ENCODE measurements at regions not wholly inside any gene's neighbourhood (a gene's known extent, or its start where the extent isn't known, plus 50 kb on each side); places are given as distances from the start of the nearest gene placed in this dataset.

DNA sequence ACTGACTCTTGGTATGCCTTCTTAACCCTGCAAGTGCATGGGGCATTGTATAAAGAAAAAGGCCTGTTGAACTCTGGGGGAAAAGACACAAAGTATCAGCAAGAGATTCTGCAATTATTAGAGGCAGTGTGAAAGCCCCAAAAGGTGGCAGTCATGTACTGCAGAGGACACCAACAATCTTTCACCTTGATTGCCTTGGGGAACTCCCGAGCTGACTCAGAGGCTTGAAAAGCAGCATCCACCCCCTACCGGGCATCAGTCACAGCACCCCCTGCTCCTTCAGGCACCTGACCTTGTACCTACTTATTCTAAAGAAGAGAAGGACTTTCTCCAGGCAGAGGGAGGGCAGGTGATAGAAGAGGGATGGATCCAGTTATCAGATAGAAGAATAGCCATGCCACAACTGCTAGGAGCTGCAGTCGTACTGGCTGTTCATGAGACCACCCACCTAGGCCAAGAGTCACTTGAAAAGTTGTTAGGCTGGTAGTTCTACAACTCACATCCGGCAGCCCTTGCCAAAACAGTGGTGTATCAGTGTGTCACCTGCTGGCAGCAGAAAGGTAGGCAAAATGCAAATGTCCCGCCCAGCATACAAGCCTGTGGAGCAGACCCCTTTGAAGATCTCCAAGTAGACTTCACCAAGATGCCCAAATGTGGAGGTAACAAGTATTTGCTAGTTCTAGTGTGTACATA is 241.6 kb upstream of the CNTN6 start:
- no peak overlapping the region for H3K4me3 ChIP-seq (ENCODE audit: low read depth, low read length)
- DNase-seq (ENCODE audit: low read depth): peak; percentile 65

DNA sequence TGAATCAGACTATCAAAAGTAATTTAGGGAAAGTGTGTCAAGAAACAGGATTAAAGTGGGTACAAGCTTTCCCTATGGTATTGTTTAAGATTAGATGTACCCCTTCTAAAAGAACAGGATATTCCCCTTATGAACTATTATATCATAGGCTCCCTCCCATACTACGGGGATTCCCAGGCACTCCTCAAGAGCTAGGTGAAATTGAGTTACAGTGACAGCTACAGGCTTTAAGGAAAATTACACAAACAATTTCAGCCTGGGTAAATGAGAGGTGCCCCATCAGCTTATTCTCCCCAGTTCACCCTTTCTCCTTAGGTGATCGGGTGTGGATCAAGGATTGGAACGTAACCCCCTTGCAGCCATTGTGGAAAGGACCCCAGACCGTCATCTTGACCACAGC is 240.8 kb upstream of the CNTN6 start:
- peak; percentile 35 for DNase-seq (ENCODE audit: low read depth)
- TF ChIP-seq, protein P1, sequence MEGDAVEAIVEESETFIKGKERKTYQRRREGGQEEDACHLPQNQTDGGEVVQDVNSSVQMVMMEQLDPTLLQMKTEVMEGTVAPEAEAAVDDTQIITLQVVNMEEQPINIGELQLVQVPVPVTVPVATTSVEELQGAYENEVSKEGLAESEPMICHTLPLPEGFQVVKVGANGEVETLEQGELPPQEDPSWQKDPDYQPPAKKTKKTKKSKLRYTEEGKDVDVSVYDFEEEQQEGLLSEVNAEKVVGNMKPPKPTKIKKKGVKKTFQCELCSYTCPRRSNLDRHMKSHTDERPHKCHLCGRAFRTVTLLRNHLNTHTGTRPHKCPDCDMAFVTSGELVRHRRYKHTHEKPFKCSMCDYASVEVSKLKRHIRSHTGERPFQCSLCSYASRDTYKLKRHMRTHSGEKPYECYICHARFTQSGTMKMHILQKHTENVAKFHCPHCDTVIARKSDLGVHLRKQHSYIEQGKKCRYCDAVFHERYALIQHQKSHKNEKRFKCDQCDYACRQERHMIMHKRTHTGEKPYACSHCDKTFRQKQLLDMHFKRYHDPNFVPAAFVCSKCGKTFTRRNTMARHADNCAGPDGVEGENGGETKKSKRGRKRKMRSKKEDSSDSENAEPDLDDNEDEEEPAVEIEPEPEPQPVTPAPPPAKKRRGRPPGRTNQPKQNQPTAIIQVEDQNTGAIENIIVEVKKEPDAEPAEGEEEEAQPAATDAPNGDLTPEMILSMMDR (IDR thresholded peaks at IDR 0.05; ENCODE audit: insufficient read depth, low read depth, low read length, missing control alignments): peak; percentile 36

More for the DNA sequence above, 241.6 kb upstream of the CNTN6 start:
- TF ChIP-seq, protein P1 (IDR thresholded peaks at IDR 0.05; ENCODE audit: insufficient read depth, low read depth, low read length, missing control alignments): peak; percentile 35

DNA sequence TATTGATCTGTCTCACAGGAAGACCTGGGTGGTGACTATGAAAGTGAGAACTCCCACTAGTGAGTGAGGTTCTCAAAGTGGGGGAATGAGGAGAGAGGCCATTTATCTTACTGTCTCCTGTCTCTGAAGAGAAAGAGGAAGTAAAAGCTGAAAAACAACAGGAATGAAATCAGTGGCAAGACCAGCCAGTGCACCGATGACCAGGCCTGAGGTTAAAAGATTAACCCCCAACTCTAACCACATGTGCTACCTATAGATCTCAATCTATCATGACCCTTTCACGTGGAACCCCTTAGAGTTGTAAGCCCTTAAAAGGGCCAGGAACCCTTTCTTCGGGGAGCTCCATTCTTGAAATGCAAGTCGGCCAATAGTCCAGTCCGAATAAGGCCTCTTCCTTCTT is 239.3 kb upstream of the CNTN6 start:
- peak; percentile 18 for DNase-seq (ENCODE audit: low read depth)
- TF ChIP-seq, protein P1 (IDR thresholded peaks at IDR 0.05; ENCODE audit: insufficient read depth, low read depth, low read length, missing control alignments): no peak
- H3K4me3 ChIP-seq (ENCODE audit: low read depth, low read length): no peak overlapping the region

More for the DNA sequence above, 240.8 kb upstream of the CNTN6 start:
- no peak overlapping the region for H3K4me3 ChIP-seq (ENCODE audit: low read depth, low read length)

DNA sequence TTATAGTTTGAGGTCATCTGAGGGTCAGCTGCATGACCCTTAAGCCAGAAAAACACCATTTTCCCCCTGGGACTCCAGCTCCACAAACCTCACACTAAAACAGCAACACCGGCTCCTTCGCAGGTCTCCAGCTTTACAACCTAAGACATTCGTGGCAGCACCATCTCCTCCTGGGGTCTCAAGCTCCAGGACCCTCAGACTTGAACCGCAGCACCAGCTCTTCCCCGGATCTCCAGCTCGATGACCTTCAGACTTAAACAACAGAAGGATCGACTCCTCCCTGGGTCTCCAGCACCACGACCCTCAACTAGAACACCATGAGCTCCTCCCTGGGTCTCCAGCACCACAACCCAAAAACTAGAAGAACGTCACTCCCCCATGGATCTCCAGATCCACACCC is 233.7 kb upstream of the CNTN6 start:
- DNase-seq (ENCODE audit: low read depth): no peak
- H3K4me3 ChIP-seq (ENCODE audit: low read depth, low read length): no peak overlapping the region
- TF ChIP-seq, protein P1 (IDR thresholded peaks at IDR 0.05; ENCODE audit: insufficient read depth, low read depth, low read length, missing control alignments): no peak

DNA sequence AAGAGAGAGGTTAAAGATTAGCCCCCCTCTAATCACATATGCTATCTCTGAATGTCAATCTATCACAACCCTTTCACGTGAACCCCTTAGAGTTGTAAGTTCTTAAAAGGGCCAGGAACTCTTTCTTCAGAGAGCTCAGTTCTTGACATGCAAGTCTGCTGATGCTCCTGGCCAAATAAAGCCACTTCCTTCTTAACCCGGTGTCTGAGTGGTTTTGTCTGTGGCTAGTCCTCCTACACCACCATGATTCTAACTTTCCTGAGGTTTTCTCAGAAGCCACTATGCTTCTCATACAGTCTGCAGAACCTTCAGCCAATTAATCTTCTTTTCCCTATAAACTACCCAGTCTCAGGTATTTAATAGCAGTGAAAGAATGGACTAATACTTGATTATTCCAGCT is 231.1 kb upstream of the CNTN6 start:
- no peak overlapping the region for H3K4me3 ChIP-seq (ENCODE audit: low read depth, low read length)
- TF ChIP-seq, protein P1 (IDR thresholded peaks at IDR 0.05; ENCODE audit: insufficient read depth, low read depth, low read length, missing control alignments): no peak
- DNase-seq (ENCODE audit: low read depth): no peak

DNA sequence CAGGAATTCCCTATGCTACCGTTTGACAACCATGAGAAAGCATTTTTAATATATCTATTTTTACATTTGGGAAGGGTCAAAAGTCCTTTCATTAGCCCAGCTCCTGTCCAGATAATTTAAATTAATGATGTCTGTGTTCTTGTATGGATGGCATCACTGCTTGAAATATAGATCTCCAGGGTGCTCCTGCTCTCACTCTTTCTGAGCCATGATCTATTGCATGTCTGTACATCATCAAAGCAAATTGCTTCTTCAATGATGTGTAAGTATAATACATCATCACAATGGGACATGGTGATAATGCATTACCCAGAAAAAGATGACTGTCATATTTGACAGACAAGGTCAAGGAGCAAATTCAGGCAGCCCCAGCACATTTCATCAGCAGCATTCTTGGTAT is 223.6 kb upstream of the CNTN6 start:
- DNase-seq (ENCODE audit: low read depth): no peak
- no peak overlapping the region for H3K4me3 ChIP-seq (ENCODE audit: low read depth, low read length)
- TF ChIP-seq, protein P1 (IDR thresholded peaks at IDR 0.05; ENCODE audit: insufficient read depth, low read depth, low read length, missing control alignments): no peak

DNA sequence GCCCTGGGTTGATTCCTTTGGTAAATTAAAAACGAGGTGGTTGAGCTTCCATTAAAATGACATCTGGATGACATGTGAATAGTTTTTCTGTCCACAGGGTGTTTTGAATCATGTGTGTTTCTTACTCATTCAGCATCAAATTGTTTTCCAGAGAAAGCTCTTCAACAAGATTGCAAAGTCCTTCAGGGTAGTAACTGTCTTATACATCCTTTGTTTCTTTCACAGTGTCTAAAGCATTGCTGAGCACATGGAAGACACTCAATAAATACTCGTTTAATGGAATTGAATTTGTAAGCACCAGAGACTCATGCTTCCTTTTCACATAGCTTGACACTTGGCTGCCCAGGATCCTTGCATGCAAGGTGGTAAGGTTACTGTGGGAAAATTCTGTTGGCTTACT is 223.1 kb upstream of the CNTN6 start:
- DNase-seq (ENCODE audit: low read depth): no peak
- H3K4me3 ChIP-seq (ENCODE audit: low read depth, low read length): no peak overlapping the region
- TF ChIP-seq, protein P1 (IDR thresholded peaks at IDR 0.05; ENCODE audit: insufficient read depth, low read depth, low read length, missing control alignments): no peak
